GM18870 (cell line): ENCODE measurements at regions not wholly inside any gene's neighbourhood (a gene's known extent, or its start where the extent isn't known, plus 50 kb on each side); places are given as distances from the start of the nearest gene placed in this dataset.
"Not testable (repeated sequence)": the region's sequence is repeated elsewhere in the genome, so short reads cannot be mapped to it uniquely, and the experiment has no call there.

Experiments
- ATAC-seq: cut with Tn5 transposase; IDR thresholded peaks from one replicate; pipeline ENCODE4 v1.9.1; 2021; ENCODE audit warnings: moderate library complexity; ENCODE audit not compliant: unreplicated experiment

DNA sequence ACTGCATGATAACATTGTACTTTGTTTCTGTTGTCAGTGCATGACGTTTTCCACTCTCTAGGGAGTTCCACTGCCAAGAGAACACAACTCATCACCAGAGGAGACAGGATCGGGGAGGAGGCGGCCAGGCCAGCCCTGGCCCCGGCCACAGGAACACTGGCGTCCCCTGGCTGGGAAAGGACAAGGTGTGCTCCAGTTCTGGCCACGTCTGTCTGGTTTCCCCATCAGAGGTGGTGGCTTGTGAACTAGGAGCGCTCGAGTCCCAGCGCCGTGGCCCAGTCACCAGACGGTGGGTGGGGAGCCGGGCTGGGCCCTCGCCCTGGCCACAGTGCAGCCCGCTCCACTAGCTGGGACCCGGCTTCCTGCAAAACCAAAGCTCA lies 211.9 kb upstream of the IRX4 start:
- no peak for ATAC-seq

- ATAC-seq = no peak
These were observed 211.3 kb upstream of the IRX4 start for GRCh38 chr5:2093859-2094615.

- ATAC-seq = no peak
These were observed 209.2 kb upstream of the IRX4 start for GRCh38 chr5:2091921-2092320.

GRCh38 chr5:2087980-2088379 lies 205.3 kb upstream of the IRX4 start:
- no peak for ATAC-seq

DNA sequence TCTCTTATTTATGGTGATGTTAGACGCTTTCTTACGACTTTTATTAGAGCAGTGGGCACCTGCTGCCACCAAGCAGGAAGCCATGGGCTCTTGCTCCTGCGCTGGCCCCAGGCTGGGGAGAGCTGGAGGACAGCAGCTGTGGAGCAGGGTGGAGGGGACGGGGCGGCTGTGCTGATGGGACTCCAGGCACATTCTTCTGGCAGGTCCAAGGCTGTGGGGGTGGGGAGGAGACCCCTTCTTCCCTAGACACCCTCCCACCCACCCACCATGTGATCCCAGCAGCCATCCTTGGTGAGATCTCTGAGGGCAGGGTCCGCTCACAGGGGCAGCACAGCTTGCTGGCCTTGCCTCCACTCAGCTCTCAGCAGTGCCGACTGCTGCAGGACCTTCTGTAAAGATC lies 192.6 kb upstream of the IRX4 start:
- ATAC-seq = no peak

DNA sequence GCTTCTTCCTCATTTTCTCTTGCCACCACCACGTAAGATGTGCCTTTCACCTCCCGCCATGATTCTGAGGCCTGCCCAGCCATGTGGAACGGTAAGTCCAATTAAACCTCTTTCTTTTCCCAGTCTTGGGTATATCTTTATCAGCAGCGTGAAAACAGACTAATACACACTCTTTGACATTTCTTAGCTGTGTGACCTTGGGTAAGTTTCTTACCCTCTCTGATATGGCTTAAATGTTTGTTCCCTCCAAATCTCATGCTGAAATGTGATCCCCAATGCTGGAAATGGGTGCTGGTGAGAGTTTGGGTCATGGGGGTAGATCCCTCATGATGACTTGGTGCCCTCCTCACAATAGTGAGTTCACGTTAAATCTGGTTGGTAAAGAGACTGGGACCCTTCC lies 188.8 kb upstream of the IRX4 start:
- ATAC-seq = no peak

GRCh38 chr5:2070787-2071186 lies 188.1 kb upstream of the IRX4 start:
- ATAC-seq = not testable (repeated sequence)

- no peak for ATAC-seq
These were observed 185.8 kb upstream of the IRX4 start for GRCh38 chr5:2068531-2068930.

DNA sequence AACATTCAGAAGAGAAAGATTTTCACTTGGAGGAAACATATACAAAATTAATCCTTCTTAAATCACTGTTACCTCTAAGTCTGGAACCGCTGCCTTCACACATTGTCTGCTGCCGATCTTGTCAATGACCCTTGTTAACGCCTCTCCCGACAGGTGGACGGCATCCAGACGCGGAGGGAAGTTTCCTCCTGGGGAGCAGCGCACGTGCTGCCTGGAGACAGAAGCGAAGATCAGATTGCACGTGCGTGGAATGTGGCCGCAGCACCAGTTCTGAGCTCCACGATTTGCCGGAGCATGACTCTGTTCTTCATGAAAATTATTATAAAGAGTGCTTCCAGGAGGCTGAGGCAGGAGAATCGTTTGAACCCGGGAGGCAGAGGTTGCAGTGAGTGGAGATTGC lies 183.6 kb upstream of the IRX4 start:
- ATAC-seq = no peak

DNA sequence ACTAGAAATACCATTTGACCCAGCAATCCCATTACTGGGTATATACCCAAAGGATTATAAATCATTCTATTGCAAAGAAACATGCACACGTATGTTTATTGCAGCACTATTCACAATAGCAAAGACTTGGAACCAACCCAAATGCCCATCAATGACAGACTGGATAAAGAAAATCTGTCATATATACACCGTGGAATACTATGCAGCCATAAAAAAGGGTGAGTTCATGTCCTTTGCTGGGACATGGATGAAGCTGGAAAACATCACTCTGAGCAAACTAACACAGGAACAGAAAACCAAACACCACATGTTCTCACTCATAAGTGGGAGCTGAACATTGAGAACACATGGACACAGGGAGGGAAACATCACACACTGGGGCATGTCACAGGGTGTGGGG lies 180.7 kb upstream of the IRX4 start:
- ATAC-seq = not testable (repeated sequence)

GRCh38 chr5:2052687-2053086 lies 170.0 kb upstream of the IRX4 start:
- no peak for ATAC-seq

DNA sequence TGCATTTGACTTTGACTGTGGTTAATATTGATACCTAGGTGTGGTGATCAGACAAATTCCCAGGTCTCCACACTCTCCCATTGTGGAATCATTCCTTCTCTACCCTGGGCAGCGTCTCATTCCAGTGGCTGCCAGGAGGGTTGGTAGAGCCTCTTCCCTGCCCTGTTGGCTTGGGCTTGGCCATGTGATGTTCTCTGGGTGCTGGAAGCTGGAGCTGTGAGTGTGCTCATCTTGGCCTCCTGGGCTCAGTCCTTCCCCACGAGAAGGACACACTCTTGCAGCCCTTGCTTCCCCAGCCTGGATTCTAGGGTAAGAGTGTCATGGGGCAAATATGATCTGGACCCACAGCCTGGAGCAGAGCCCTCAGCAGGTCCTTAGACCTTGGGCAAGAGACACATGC lies 167.2 kb upstream of the IRX4 start:
- ATAC-seq = no peak

- ATAC-seq = no peak
These were observed 165.9 kb upstream of the IRX4 start for GRCh38 chr5:2048664-2049063.

DNA sequence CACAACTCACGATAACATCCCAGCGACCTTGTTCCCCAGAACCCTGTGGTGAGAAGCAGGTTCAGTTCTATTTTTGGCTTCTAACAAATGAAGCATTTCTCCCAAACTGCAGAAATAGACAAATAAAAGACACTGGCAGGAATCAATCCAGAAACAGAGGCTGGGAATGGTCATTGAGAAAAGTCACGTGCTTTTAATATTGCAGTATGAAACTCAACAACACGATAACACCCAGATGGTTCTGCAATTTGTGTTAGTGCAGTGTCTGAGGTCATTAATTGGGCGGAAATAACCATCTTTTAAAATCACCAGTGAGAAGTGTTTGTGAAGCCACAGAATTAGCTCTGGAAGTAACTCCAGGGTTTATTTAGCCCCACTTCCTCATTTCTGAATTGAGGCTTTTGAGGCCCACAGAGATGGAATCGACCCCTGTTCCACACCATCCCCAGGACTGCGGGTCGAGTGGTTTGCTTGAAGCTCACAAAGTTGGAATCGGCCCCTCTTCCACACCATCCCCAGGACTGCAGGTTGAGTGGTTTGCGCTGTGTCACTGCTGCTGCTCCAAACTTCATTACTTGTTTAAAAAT lies 164.7 kb upstream of the IRX4 start:
- ATAC-seq = no peak

DNA sequence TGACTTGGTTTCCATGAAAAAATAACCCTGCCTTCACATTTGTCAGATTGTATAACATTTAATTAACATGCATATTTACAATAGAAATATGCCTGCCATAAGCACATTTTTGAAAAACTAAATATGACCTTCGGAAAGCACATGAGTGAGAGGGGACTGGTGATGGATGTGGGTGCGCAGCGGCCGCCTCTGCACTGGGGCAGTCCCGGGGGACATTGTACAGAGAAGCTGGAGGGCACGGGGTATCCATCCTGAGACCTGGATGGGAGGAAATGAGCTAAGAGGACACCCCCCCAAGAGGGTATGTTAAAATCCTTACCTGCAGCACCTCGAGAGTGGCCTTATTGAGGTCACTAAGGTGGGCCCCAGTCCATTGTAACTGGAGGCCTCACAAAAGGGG lies 161.3 kb upstream of the IRX4 start:
- no peak for ATAC-seq

GRCh38 chr5:2039180-2039531 lies 156.4 kb upstream of the IRX4 start:
- ATAC-seq = no peak

- peak; percentile 86 for ATAC-seq
These were observed 155.8 kb upstream of the IRX4 start for GRCh38 chr5:2038321-2039179.

GRCh38 chr5:2036885-2037284 lies 154.2 kb upstream of the IRX4 start:
- no peak for ATAC-seq

DNA sequence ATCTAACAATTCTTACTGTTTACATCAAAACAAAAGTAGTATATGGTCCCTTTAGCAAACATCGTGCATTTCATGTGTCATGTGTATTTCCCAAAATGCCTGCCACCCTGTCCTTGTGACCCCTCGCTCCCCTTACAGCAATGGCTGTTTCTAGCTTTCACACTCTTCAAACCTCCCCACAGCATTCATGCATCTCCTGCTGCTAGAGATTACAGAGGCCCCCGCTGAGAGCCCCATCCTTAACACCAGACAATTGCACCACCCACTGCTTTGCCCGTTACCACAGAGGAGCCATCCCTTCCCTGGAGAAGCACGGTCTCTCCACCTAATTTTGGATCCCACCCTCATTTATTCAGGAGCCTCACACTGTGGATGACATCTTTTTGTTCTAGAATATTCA lies 149.7 kb upstream of the IRX4 start:
- ATAC-seq = no peak

GRCh38 chr5:2031581-2031980 lies 148.9 kb upstream of the IRX4 start:
- no peak for ATAC-seq

- ATAC-seq = no peak
These were observed 147.4 kb upstream of the IRX4 start for GRCh38 chr5:2030131-2030530.

GRCh38 chr5:2029206-2029605 lies 146.5 kb upstream of the IRX4 start:
- no peak for ATAC-seq
